ENCODE measurements at regions not wholly inside any gene's neighbourhood (a gene's known extent, or its start where the extent isn't known, plus 50 kb on each side); places are given as distances from the start of the nearest gene placed in this dataset.
"Not testable (repeated sequence)": the region's sequence is repeated elsewhere in the genome, so short reads cannot be mapped to it uniquely, and the experiment has no call there.

DNA sequence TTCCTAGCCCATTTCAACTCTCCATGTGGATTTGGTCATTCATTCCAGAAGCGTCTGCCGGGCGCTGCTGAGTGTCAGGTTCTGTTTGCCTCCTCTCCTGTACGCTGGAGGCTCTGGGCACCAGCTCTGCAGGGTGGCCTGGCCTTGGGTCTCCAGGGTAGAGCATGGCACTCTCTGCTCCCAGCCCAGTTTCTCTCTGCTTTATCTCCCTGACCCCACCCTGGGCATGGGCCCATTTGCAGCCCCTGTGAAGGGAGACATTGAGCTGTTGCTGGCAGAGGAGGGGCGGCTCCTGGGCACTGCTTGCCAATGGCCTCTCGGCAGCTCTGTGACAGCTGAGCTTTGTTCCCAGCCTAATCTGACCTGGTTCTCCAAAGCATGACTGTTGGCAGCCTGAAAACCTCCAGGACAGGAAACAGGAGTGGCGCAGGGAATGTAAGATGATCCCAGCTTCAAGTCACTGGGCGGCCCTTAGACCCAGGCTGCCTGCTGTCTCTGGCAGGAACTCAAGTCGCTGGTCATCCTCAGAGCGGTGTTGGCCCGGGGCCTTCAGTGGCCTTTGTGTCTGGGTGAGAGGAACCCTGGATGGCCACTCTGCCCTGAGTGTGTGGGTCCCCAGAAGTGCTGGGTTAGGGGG lies 146.8 kb downstream of the SEC14L1 start:
- Histone ChIP-seq H3K27me3 (replicated peaks; ENCODE audit: control insufficient read depth, insufficient read depth, low read length) (no peaks in the 10 kb centered on the region), H3K4me3 (replicated peaks; ENCODE audit: low read depth, low read length) (no peak overlapping the region), H3K36me3 (ENCODE audit: control insufficient read depth, insufficient read depth, low read length) (no peaks in the 10 kb centered on the region; the same call in none of the 2 replicates)
- no peak for DNase-seq (ENCODE audit: extremely low read depth, insufficient read length)
- TF ChIP-seq, protein P1, sequence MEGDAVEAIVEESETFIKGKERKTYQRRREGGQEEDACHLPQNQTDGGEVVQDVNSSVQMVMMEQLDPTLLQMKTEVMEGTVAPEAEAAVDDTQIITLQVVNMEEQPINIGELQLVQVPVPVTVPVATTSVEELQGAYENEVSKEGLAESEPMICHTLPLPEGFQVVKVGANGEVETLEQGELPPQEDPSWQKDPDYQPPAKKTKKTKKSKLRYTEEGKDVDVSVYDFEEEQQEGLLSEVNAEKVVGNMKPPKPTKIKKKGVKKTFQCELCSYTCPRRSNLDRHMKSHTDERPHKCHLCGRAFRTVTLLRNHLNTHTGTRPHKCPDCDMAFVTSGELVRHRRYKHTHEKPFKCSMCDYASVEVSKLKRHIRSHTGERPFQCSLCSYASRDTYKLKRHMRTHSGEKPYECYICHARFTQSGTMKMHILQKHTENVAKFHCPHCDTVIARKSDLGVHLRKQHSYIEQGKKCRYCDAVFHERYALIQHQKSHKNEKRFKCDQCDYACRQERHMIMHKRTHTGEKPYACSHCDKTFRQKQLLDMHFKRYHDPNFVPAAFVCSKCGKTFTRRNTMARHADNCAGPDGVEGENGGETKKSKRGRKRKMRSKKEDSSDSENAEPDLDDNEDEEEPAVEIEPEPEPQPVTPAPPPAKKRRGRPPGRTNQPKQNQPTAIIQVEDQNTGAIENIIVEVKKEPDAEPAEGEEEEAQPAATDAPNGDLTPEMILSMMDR (IDR thresholded peaks at IDR 0.05; ENCODE audit: insufficient read depth, low read length, poor library complexity, severe bottlenecking): no peak

DNA sequence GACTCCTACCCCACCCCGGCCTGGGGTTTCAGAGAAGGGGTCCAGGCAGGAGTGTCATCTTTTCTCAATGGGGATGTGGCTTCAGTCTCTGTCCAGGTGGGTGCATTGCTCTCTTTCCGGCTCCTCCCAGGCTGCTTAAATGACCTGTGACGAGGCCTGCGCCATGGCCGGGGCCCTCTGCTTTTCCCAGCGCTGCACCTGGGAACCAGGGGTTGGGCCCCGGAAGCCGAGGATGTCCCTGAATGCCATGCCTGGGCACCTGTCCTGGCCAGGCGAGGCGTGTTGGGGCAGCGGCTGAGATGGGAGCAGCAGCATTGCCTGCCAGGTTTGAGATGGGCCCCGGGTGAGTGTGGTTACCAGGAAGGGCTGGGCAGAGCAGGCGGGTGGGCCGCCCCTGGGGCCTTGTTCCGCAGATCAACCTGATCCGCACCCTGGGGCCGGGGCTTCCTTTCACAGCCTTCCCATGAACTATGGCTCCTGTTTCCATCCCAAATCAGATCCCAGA lies 147.4 kb downstream of the SEC14L1 start:
- TF ChIP-seq, protein P1 (IDR thresholded peaks at IDR 0.05; ENCODE audit: insufficient read depth, low read length, poor library complexity, severe bottlenecking): no peak
- no peak overlapping the region for H3K4me3 ChIP-seq (replicated peaks; ENCODE audit: low read depth, low read length)
- DNase-seq (ENCODE audit: extremely low read depth, insufficient read length): no peak
- no peaks in the 10 kb centered on the region; the same call in none of the 2 replicates for H3K36me3 ChIP-seq (ENCODE audit: control insufficient read depth, insufficient read depth, low read length)
- no peaks in the 10 kb centered on the region for H3K27me3 ChIP-seq (replicated peaks; ENCODE audit: control insufficient read depth, insufficient read depth, low read length)

DNA sequence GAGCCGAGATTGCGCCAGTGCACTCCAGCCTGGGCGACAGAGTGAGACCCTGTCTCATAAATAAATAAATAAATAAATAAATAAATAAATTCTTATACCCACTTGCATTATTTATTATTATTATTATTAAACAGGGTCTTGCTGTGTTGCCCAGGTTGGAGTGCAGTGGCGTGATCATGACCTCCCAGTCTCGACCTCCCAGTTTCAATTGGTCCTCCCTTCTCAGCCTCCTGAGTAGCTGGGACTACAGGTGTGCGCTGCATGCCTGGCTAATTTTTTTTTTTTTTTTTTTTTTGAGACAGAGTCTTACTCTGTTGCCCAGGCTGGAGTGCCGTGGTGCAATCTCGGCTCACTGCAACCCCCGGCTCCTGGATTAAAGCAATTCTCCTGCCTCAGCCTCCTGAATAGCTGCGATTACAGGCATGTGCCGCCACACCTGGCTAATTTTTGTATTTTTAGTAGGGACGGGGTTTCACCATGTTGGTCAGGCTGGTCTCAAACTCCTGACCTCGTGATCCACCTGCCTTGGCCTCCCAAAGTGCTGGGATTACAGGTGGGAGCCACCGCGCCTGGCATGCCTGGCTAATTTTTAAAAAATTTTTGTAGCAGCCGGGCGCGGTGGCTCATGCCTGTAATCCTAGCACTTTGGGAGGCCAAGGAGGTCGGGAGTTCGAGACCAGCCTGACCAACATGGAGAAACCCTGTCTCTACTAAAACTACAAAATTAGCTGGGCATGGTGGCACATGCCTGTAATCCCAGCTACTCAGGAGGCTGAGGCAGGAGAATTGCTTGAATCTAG lies 150.2 kb downstream of the SEC14L1 start:
- H3K27me3 ChIP-seq (replicated peaks; ENCODE audit: control insufficient read depth, insufficient read depth, low read length); H3K36me3 ChIP-seq (ENCODE audit: control insufficient read depth, insufficient read depth, low read length); DNase-seq (ENCODE audit: extremely low read depth, insufficient read length); H3K4me3 ChIP-seq (replicated peaks; ENCODE audit: low read depth, low read length): not testable (repeated sequence)

DNA sequence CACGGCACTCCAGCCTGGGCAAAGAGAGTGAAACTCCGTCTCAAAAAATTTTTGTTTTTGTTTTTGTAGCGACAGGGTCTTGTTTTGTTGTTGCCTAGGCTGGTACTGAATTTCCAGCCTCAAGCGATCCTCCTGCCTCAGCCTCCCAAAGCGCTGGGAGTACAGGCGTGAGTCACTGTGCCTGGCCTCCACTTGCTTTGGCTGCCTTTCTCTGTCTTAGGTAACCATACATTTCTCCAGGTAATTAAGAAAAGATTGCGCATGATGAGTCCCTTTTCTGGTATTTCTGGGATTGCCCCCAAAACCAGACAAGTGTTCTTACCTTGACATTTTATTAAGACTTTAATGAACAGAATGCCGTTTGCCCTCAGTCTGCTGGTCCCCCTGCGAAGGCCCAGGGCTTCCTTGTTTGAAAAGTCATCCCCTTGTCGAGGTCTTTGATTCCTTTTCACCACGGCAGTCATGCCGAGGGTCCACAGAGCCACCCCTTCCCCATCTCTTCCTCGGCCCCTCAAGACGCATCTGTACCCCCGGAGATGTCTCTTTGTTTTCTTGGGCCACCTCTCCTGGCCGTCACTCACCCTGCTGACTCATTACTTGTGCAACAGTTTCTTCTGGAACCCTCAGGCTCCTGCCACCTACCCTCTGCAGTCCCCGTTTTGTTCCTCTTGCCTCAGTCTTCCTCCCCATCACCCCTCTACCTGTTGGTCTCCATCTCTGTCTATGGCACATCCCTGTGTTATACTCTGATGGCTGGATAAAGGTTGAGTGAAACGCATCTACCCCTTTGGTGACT lies 151.0 kb downstream of the SEC14L1 start:
- H3K27me3 ChIP-seq (replicated peaks; ENCODE audit: control insufficient read depth, insufficient read depth, low read length): no peaks in the 10 kb centered on the region
- DNase-seq (ENCODE audit: extremely low read depth, insufficient read length): no peak
- TF ChIP-seq, protein P1 (IDR thresholded peaks at IDR 0.05; ENCODE audit: insufficient read depth, low read length, poor library complexity, severe bottlenecking): no peak
- no peaks in the 10 kb centered on the region; the same call in 1 of the 2 replicates for H3K36me3 ChIP-seq (ENCODE audit: control insufficient read depth, insufficient read depth, low read length)
- no peak overlapping the region for H3K4me3 ChIP-seq (replicated peaks; ENCODE audit: low read depth, low read length)

DNA sequence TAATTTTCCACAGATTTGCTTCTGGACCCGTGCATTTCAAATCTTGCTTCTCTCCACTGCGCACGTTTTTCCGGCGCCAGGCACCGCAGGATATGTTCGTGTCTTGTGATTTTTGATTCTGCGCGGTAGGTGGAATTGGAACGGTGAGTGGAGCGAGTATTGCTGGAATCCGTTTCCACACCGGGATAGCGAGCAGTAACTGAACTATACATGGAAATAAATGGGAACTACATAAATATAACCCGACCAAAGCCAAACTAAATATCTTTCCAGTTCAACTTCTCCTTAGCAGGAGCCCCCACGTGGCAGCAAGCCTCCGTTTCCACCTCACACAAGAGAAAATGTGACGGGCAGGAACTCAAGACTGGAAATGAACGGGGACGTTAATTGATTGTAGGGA lies 154.0 kb downstream of the SEC14L1 start:
- H3K4me3 ChIP-seq (replicated peaks; ENCODE audit: low read depth, low read length): no peak overlapping the region
- TF ChIP-seq, protein P1 (IDR thresholded peaks at IDR 0.05; ENCODE audit: insufficient read depth, low read length, poor library complexity, severe bottlenecking): no peak
- H3K36me3 ChIP-seq (ENCODE audit: control insufficient read depth, insufficient read depth, low read length): no peaks in the 10 kb centered on the region

More for the DNA sequence above, 154.0 kb downstream of the SEC14L1 start:
- DNase-seq (ENCODE audit: extremely low read depth, insufficient read length): no peak
- no peaks in the 10 kb centered on the region for H3K27me3 ChIP-seq (replicated peaks; ENCODE audit: control insufficient read depth, insufficient read depth, low read length)

Measured in GM06990 (cell line).